Sigmoid colon (tissue), 3 donors: ENCODE measurements at regions not wholly inside any gene's neighbourhood (a gene's known extent, or its start where the extent isn't known, plus 50 kb on each side); places are given as distances from the start of the nearest gene placed in this dataset.

Source experiments
- CTCF ChIP-seq, 4 experiments: fragments of 450-650 bp in 3 of 4; fragments of 200-600 bp in 1 of 4; IDR thresholded peaks; one replicate each; pipeline ENCODE4 v1.5.1; 2016 to 2019; ENCODE audit warnings: antibody characterized with exemption in 4 of 4, mild to moderate bottlenecking in 3 of 4, moderate library complexity in 2 of 4
- POLR2A ChIP-seq, 2 donors: fragments of 450-650 bp; IDR thresholded peaks; one replicate each; pipeline ENCODE4 v1.6.1; 2016; ENCODE audit warnings: antibody characterized with exemption in 2 of 2, mild to moderate bottlenecking in 2 of 2, moderate library complexity in 2 of 2

GRCh38 chr7:31455844-31456243 is 58.0 kb upstream of the ITPRID1 start:
- no peak for TF ChIP-seq CTCF (IDR thresholded peaks at IDR 0.05)
- TF ChIP-seq POLR2A (IDR thresholded peaks at IDR 0.05), result no peak
